Psoas muscle (tissue), 7 donors: ENCODE measurements at regions not wholly inside any gene's neighbourhood (a gene's known extent, or its start where the extent isn't known, plus 50 kb on each side); places are given as distances from the start of the nearest gene placed in this dataset.
A peak's percentile ranks its signal among the peaks of the same experiment; 100 is the strongest.

Experiments used
- ATAC-seq, 4 donors: fragments of 200-7000 bp; cut with Tn5 transposase; one replicate each; pipeline ENCODE4 v1.9.1; 2020; ENCODE audit warnings: moderate library complexity in 3 of 4, mild to moderate bottlenecking in 2 of 4
- DNase-seq, 2 donors: peaks; one replicate each; pipeline ENCODE4 v3.0.0-alpha.2; 2020
- H3K27ac ChIP-seq: fragments of 200-600 bp; one replicate; pipeline ENCODE4 v1.8.0; 2022
- H3K27me3 ChIP-seq, 3 donors: fragments of 200-600 bp in 1 of 3; one replicate each; pipeline versions ENCODE4 v1.6.1 to v1.8.0; 2013 to 2022; ENCODE audit warnings: low read length in 2 of 3, mild to moderate bottlenecking in 2 of 3, moderate library complexity in 1 of 3; ENCODE audit not compliant: insufficient read depth in 3 of 3
- H3K36me3 ChIP-seq, 2 donors: fragments of 200-600 bp in 1 of 2; one replicate each; pipeline versions ENCODE4 v1.6.1 to v1.8.0; 2013 to 2022; ENCODE audit warnings: low read depth in 1 of 2, mild to moderate bottlenecking in 1 of 2, moderate library complexity in 1 of 2; ENCODE audit not compliant: insufficient read depth in 1 of 2
- H3K4me1 ChIP-seq: fragments of 200-600 bp; one replicate; pipeline ENCODE4 v1.8.0; 2022
- H3K4me3 ChIP-seq: fragments of 200-600 bp; one replicate; pipeline ENCODE4 v1.8.0; 2022; ENCODE audit warnings: mild to moderate bottlenecking
- H3K9me3 ChIP-seq: fragments of 200-600 bp; one replicate; pipeline ENCODE4 v1.8.0; 2022
- CTCF ChIP-seq: fragments of 200-600 bp; IDR thresholded peaks from one replicate; pipeline ENCODE4 v1.8.0; 2022; ENCODE audit warnings: antibody characterized with exemption
- WGBS, 3 donors: extraction: QIAGEN DNeasy Blood & Tissue Kit; methylation state at CpG; one replicate each; pipeline versions ENCODE4 v1.1.6 to v1.1.7; 2013; 5-methylcytosine and 5-hydroxymethylcytosine counted together
- intact Hi-C, 2 donors: fragments of 100-400 bp; cut with DNase I; formaldehyde crosslinking; loops; one replicate each; pipeline versions ENCODE4 v1.11.0 to v1.14.2; 2022
- donor health status: healthy with polysubstance abuse.
- donor health status: DM: no; HTN: no; CAD: no; lungs with moderate emphysema.
- donor health status: Bipolar disorder and iron deficiency.
- donor health status: healthy.
- donor health status: DM: yes; HTN: yes; CAD: no.
- donor health status: DM: no; HTN: no; CAD: no.
- donor health status: DM: yes; HTN: yes; CAD: no.

- no peaks in the 10 kb centered on the region for H3K36me3 ChIP-seq
- H3K27me3 ChIP-seq: no peaks in the 10 kb centered on the region
- ATAC-seq: no peak
- intact Hi-C loops: no loop called here
- no peak overlapping the region for H3K27ac ChIP-seq
- H3K4me1 ChIP-seq: no peaks in the 10 kb centered on the region
- DNase-seq: no peak
- no peak for TF ChIP-seq CTCF
- WGBS, 3 donors: 61 to 64% (median 63%) methylated on average over 3 of the region's 3 CpGs
- H3K9me3 ChIP-seq: no peaks in the 10 kb centered on the region
- no peak overlapping the region for H3K4me3 ChIP-seq
Measured at GRCh38 chr2:196328088-196328680, 156.8 kb upstream of the STK17B start.

GRCh38 chr2:196329959-196330358, 158.6 kb upstream of the STK17B start:
- ATAC-seq: no peak
- 92 to 96% (median 96%) methylated on average over 2 of the region's 2 CpGs for WGBS, 3 donors
- Histone ChIP-seq H3K27ac (no peak overlapping the region), H3K36me3 (no peaks in the 10 kb centered on the region), H3K27me3 (no peaks in the 10 kb centered on the region), H3K9me3 (no peaks in the 10 kb centered on the region), H3K4me1 (no peaks in the 10 kb centered on the region), H3K4me3 (no peak overlapping the region)
- no peak for DNase-seq
- intact Hi-C loops: no loop called here
- TF ChIP-seq CTCF: no peak

- no peak overlapping the region for H3K4me3 ChIP-seq
- intact Hi-C loops: no loop called here
- TF ChIP-seq CTCF: no peak
- H3K9me3 ChIP-seq: no peaks in the 10 kb centered on the region
- no peak for ATAC-seq
- 88 to 92% (median 89%) methylated on average over 4 of the region's 4 CpGs for WGBS, 3 donors
- no peaks in the 10 kb centered on the region for H3K4me1 ChIP-seq
- H3K27ac ChIP-seq: no peak overlapping the region
- H3K36me3 ChIP-seq: no peaks in the 10 kb centered on the region
- no peaks in the 10 kb centered on the region for H3K27me3 ChIP-seq
- no peak for DNase-seq
Measured at GRCh38 chr2:196330645-196331044, 159.3 kb upstream of the STK17B start.

- H3K36me3 ChIP-seq: no peaks in the 10 kb centered on the region
- H3K4me1 ChIP-seq: no peaks in the 10 kb centered on the region
- H3K9me3 ChIP-seq: no peaks in the 10 kb centered on the region
- TF ChIP-seq CTCF: no peak
- no peak overlapping the region for H3K4me3 ChIP-seq
- intact Hi-C loops: no loop called here
- DNase-seq: no peak
- H3K27me3 ChIP-seq: no peaks in the 10 kb centered on the region
- no peak overlapping the region for H3K27ac ChIP-seq
- ATAC-seq: peak in 1 of 4 donors; percentile 42
- 61 to 68% (median 62%) methylated on average over 5 of the region's 5 CpGs for WGBS, 3 donors
Measured at GRCh38 chr2:196331143-196331542, 159.8 kb upstream of the STK17B start.

GRCh38 chr2:196331851-196332250, 160.5 kb upstream of the STK17B start:
- no peak for TF ChIP-seq CTCF
- Histone ChIP-seq H3K9me3 (no peaks in the 10 kb centered on the region), H3K27ac (no peak overlapping the region), H3K36me3 (no peaks in the 10 kb centered on the region), H3K4me1 (no peaks in the 10 kb centered on the region), H3K27me3 (no peaks in the 10 kb centered on the region), H3K4me3 (no peak overlapping the region)
- WGBS, 3 donors: 19 to 26% (median 20%) methylated on average over 4 of the region's 4 CpGs
- DNase-seq: no peak
- ATAC-seq: no peak
- intact Hi-C loops: no loop called here
